SK-N-SH treated with all-trans-retinoic acid at 6 μM for 48 hours (cell line): ENCODE measurements at regions not wholly inside any gene's neighbourhood (a gene's known extent, or its start where the extent isn't known, plus 50 kb on each side); places are given as distances from the start of the nearest gene placed in this dataset.

Source experiments
- ATAC-seq: fragments of 200-7000 bp; cut with Tn5 transposase; 3 replicates; pipeline ENCODE4 v1.9.1; 2020; ENCODE audit warnings: mild to moderate bottlenecking, moderate library complexity
- ARNTL ChIP-seq: fragments of 450-650 bp; formaldehyde crosslinking; IDR thresholded peaks from 2 replicates; pipeline ENCODE4 v1.5.0; 2020; ENCODE audit warnings: low read depth, mild to moderate bottlenecking, moderate library complexity, borderline replicate concordance
- CREB5 ChIP-seq: fragments of 250-450 bp; sonication (Bioruptor Pico); IDR thresholded peaks from 2 replicates; pipeline ENCODE4 v1.5.1; 2020; ENCODE audit warnings: low read depth, mild to moderate bottlenecking, moderate library complexity
- CSDC2 ChIP-seq: fragments of 250-450 bp; sonication (Bioruptor Pico); IDR thresholded peaks from 2 replicates; pipeline ENCODE4 v1.5.0; 2020; ENCODE audit warnings: mild to moderate bottlenecking, moderate library complexity
- CSRNP3 ChIP-seq: fragments of 250-450 bp; sonication (Bioruptor Pico); IDR thresholded peaks from 2 replicates; pipeline ENCODE4 v1.5.1; 2021; ENCODE audit warnings: mild to moderate bottlenecking, moderate library complexity
- GLIS3 ChIP-seq: fragments of 250-450 bp; sonication (Bioruptor Pico); IDR thresholded peaks from 2 replicates; pipeline ENCODE4 v1.5.0; 2020; ENCODE audit warnings: mild to moderate bottlenecking, moderate library complexity
- ISL1 ChIP-seq: fragments of 250-450 bp; sonication (Bioruptor Pico); IDR thresholded peaks from 2 replicates; pipeline ENCODE4 v2.1.2; 2022; ENCODE audit warnings: mild to moderate bottlenecking, moderate library complexity
- OSR1 ChIP-seq: fragments of 250-450 bp; sonication (Bioruptor Pico); IDR thresholded peaks from 2 replicates; pipeline ENCODE4 v1.8.0; 2022; ENCODE audit warnings: moderate library complexity, mild to moderate bottlenecking, inconsistent platforms
- POU6F1 ChIP-seq: fragments of 250-450 bp; sonication (Bioruptor Pico); IDR thresholded peaks from 2 replicates; pipeline ENCODE4 v1.8.0; 2021; ENCODE audit warnings: low read depth, mild to moderate bottlenecking, moderate library complexity, borderline replicate concordance
- PPARA ChIP-seq: fragments of 250-450 bp; sonication (Bioruptor Pico); IDR thresholded peaks from 2 replicates; pipeline ENCODE4 v1.5.0; 2020; ENCODE audit warnings: mild to moderate bottlenecking, borderline replicate concordance
- RARB ChIP-seq: fragments of 250-450 bp; sonication (Bioruptor Pico); IDR thresholded peaks from 2 replicates; pipeline ENCODE4 v1.8.0; 2021; ENCODE audit warnings: mild to moderate bottlenecking, moderate library complexity
- TCF4 ChIP-seq: fragments of 250-450 bp; sonication (Bioruptor Pico); IDR thresholded peaks from 2 replicates; pipeline ENCODE4 v1.8.0; 2021; ENCODE audit warnings: mild to moderate bottlenecking, moderate library complexity, borderline replicate concordance
- TOX ChIP-seq: fragments of 250-450 bp; sonication (Bioruptor Pico); IDR thresholded peaks from 2 replicates; pipeline ENCODE4 v1.8.0; 2021; ENCODE audit warnings: mild to moderate bottlenecking, moderate library complexity, borderline replicate concordance
- ZFP3 ChIP-seq: fragments of 250-450 bp; sonication (Bioruptor Pico); IDR thresholded peaks from 2 replicates; pipeline ENCODE4 v1.5.0; 2020; ENCODE audit warnings: mild to moderate bottlenecking, moderate library complexity
- ZNF565 ChIP-seq: fragments of 450-650 bp; formaldehyde crosslinking; conservative IDR thresholded peaks from 2 replicates; pipeline ENCODE4 v1.5.0; 2020; ENCODE audit warnings: low read depth, mild to moderate bottlenecking, moderate library complexity
- ZNF70 ChIP-seq: fragments of 450-650 bp; formaldehyde crosslinking; IDR thresholded peaks from 2 replicates; pipeline ENCODE4 v1.5.0; 2020; ENCODE audit warnings: mild to moderate bottlenecking, moderate library complexity
- ZNF8 ChIP-seq: fragments of 450-650 bp; formaldehyde crosslinking; IDR thresholded peaks from 2 replicates; pipeline ENCODE4 v1.5.0; 2020; ENCODE audit warnings: mild to moderate bottlenecking, moderate library complexity

GRCh38 chr1:67935560-67935959 lies 102.3 kb upstream of the GNG12 start:
- ATAC-seq: no peak
- no peak for TF ChIP-seq ZFP3 (CRISPR knock-in tag)
- no peak for TF ChIP-seq CREB5 (CRISPR knock-in tag)
- TF ChIP-seq ZNF8 (CRISPR knock-in tag): no peak
- TF ChIP-seq POU6F1 (CRISPR knock-in tag): no peak
- TF ChIP-seq TCF4 (CRISPR knock-in tag): no peak
- TF ChIP-seq PPARA (CRISPR knock-in tag): no peak
- no peak for TF ChIP-seq RARB (CRISPR knock-in tag)
- no peak for TF ChIP-seq CSDC2 (CRISPR knock-in tag)
- no peak for TF ChIP-seq GLIS3
- TF ChIP-seq ZNF70: no peak
- no peak for TF ChIP-seq CSRNP3 (CRISPR knock-in tag)
- TF ChIP-seq TOX (CRISPR knock-in tag): no peak
- TF ChIP-seq, all 23 proteins: peak for 0

GRCh38 chr1:67931198-67931597 lies 97.9 kb upstream of the GNG12 start:
- no peak for TF ChIP-seq ARNTL (CRISPR knock-in tag)
- no peak for ATAC-seq

GRCh38 chr1:67923074-67923473 lies 89.8 kb upstream of the GNG12 start:
- TF ChIP-seq GLIS3 (no peak), ZFP3 (CRISPR knock-in tag) (no peak), OSR1 (CRISPR knock-in tag) (no peak)
- TF ChIP-seq, all 23 proteins: peak for 0
- ATAC-seq: no peak

- no peak for ATAC-seq
- TF ChIP-seq POU6F1 (CRISPR knock-in tag): no peak
Measured at GRCh38 chr1:67921725-67922489, 88.6 kb upstream of the GNG12 start.

- TF ChIP-seq ZFP3 (CRISPR knock-in tag) (no peak), POU6F1 (CRISPR knock-in tag) (no peak), ISL1 (CRISPR knock-in tag) (no peak), TCF4 (CRISPR knock-in tag) (no peak), ZNF70 (no peak), ARNTL (CRISPR knock-in tag) (no peak), CSDC2 (CRISPR knock-in tag) (no peak), OSR1 (CRISPR knock-in tag) (no peak), ZNF565 (CRISPR knock-in tag) (no peak)
- TF ChIP-seq, all 23 proteins: peak for 0
- ATAC-seq: no peak
Measured at GRCh38 chr1:67919274-67920072, 86.2 kb upstream of the GNG12 start.
